ENCODE measurements at regions not wholly inside any gene's neighbourhood (a gene's known extent, or its start where the extent isn't known, plus 50 kb on each side); places are given as distances from the start of the nearest gene placed in this dataset.

GRCh38 chr1:93750955-93751354, 69.3 kb upstream of the BCAR3 start:
- Histone ChIP-seq H2AFZ (ENCODE audit: control insufficient read depth, low read length) (no peak overlapping the region), H3K4me3 (ENCODE audit: control insufficient read depth in 2 of 3, extremely low read depth in 1 of 3, insufficient read depth in 2 of 3, low read depth in 1 of 3, low read length in 3 of 3) (no peak overlapping the region), H3K36me3 (ENCODE audit: control insufficient read depth in 2 of 2, extremely low read depth in 1 of 2, insufficient read depth in 2 of 2, low read length in 2 of 2) (no peaks in the 10 kb centered on the region), H3K79me2 (ENCODE audit: control insufficient read depth, insufficient read depth, low read length) (no peaks in the 10 kb centered on the region), H3K4me2 (ENCODE audit: control insufficient read depth, extremely low read depth, insufficient read depth, low read depth, low read length) (no peak overlapping the region), H3K9me3 (ENCODE audit: control insufficient read depth, low read depth, low read length) (no peaks in the 10 kb centered on the region), H3K27me3 (ENCODE audit: control insufficient read depth, extremely low read depth, insufficient read depth, low read length) (no peaks in the 10 kb centered on the region), H3K27ac (ENCODE audit: control insufficient read depth, insufficient read depth, low read length) (no peak overlapping the region), H3K9me1 (ENCODE audit: control insufficient read depth, extremely low read depth, insufficient read depth, low read length) (peaks cover 2% of the 10 kb centered on the region), H4K20me1 (ENCODE audit: control insufficient read depth, extremely low read depth, insufficient read depth, low read length) (no peaks in the 10 kb centered on the region), H3K4me1 (ENCODE audit: control insufficient read depth, extremely low read depth, insufficient read depth, low read length) (peaks cover 43% of the 10 kb centered on the region), H3K9ac (ENCODE audit: control insufficient read depth, extremely low read depth, insufficient read depth, low read length) (no peak overlapping the region)
- dilution Hi-C loops (cut with MboI; ENCODE audit: extremely low pct_ligation_motif_present, low sequenced_read_pairs) = no loop called here
- DNase-seq (ENCODE audit: low read depth, low spot score) (no peak), FAIRE-seq (no peak)
- no peak for TF ChIP-seq EZH2 (IDR thresholded peaks at IDR 0.05; ENCODE audit: low read length)
- no peak for TF ChIP-seq CTCF (optimal IDR thresholded peaks at IDR 0.05 in 1 of 3, IDR thresholded peaks at IDR 0.05 in 1 of 3, conservative IDR thresholded peaks at IDR 0.05 in 1 of 3; ENCODE audit: extremely low read depth in 1 of 3, insufficient read depth in 2 of 3, low read length in 3 of 3)

GRCh38 chr1:93749894-93750301, 68.3 kb upstream of the BCAR3 start:
- H3K9me3 ChIP-seq (ENCODE audit: control insufficient read depth, low read depth, low read length) = no peaks in the 10 kb centered on the region
- H3K4me1 ChIP-seq (ENCODE audit: control insufficient read depth, extremely low read depth, insufficient read depth, low read length) = peaks cover 34% of the 10 kb centered on the region
- H3K36me3 ChIP-seq (ENCODE audit: control insufficient read depth in 2 of 2, extremely low read depth in 1 of 2, insufficient read depth in 2 of 2, low read length in 2 of 2) = no peaks in the 10 kb centered on the region
- H3K79me2 ChIP-seq (ENCODE audit: control insufficient read depth, insufficient read depth, low read length) = no peaks in the 10 kb centered on the region
- no peaks in the 10 kb centered on the region for H3K9me1 ChIP-seq (ENCODE audit: control insufficient read depth, extremely low read depth, insufficient read depth, low read length)
- dilution Hi-C loops (cut with MboI; ENCODE audit: extremely low pct_ligation_motif_present, low sequenced_read_pairs) = no loop called here
- H3K27me3 ChIP-seq (ENCODE audit: control insufficient read depth, extremely low read depth, insufficient read depth, low read length) = no peaks in the 10 kb centered on the region
- H3K4me2 ChIP-seq (ENCODE audit: control insufficient read depth, extremely low read depth, insufficient read depth, low read depth, low read length) = peak overlapping the region; percentile 20
- no peaks in the 10 kb centered on the region for H4K20me1 ChIP-seq (ENCODE audit: control insufficient read depth, extremely low read depth, insufficient read depth, low read length)
- peak overlapping the region; percentile 43 for H3K27ac ChIP-seq (ENCODE audit: control insufficient read depth, insufficient read depth, low read length)
- FAIRE-seq (peak; percentile 85), DNase-seq (ENCODE audit: low read depth, low spot score) (no peak)
- peak; percentile 55 to 65 (median 58) for TF ChIP-seq CTCF (optimal IDR thresholded peaks at IDR 0.05 in 1 of 3, IDR thresholded peaks at IDR 0.05 in 1 of 3, conservative IDR thresholded peaks at IDR 0.05 in 1 of 3; ENCODE audit: extremely low read depth in 1 of 3, insufficient read depth in 2 of 3, low read length in 3 of 3)
- TF ChIP-seq EZH2 (IDR thresholded peaks at IDR 0.05; ENCODE audit: low read length) = no peak
- no peak overlapping the region for H3K9ac ChIP-seq (ENCODE audit: control insufficient read depth, extremely low read depth, insufficient read depth, low read length)
- peak overlapping the region; percentile 56 for H2AFZ ChIP-seq (ENCODE audit: control insufficient read depth, low read length)
- H3K4me3 ChIP-seq (ENCODE audit: control insufficient read depth in 2 of 3, extremely low read depth in 1 of 3, insufficient read depth in 2 of 3, low read depth in 1 of 3, low read length in 3 of 3) = no peak overlapping the region
